ENCODE measurements at regions not wholly inside any gene's neighbourhood (a gene's known extent, or its start where the extent isn't known, plus 50 kb on each side); places are given as distances from the start of the nearest gene placed in this dataset.

DNA sequence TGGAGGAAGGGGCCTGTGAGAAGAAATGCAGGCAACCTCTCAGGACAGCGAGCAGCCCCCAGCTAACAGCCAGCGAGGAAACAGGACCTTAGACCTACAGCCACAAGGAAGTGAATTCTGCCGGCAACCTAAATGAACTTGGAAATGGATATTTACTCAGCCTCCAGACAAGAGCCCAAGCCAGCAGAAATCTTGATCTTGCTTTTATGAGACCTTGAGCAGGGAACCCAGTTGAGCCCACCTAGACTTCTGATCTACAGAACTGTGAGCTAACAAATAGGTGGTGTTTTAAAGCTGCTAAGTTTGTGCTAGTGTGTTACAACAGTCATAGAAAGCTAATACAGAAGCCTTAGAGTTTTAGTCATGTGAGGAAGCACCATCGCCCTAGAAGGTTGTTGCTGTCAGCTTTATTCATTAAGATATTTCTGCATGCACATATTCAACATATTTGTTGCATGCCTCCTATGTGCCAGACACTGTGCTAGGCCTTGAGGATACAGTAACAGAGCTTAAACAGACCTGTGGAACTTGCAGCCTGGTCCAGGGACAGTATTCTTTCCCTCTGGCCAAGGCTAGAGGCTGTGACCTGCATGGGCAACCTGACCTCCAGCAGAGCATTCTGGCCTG is 50.3 kb downstream of the NALF2 start:
- no peak for DNase-seq (ENCODE audit: low spot score)
- ATAC-seq (ENCODE audit: low FRiP score), result no peak
- TF ChIP-seq, protein P1, sequence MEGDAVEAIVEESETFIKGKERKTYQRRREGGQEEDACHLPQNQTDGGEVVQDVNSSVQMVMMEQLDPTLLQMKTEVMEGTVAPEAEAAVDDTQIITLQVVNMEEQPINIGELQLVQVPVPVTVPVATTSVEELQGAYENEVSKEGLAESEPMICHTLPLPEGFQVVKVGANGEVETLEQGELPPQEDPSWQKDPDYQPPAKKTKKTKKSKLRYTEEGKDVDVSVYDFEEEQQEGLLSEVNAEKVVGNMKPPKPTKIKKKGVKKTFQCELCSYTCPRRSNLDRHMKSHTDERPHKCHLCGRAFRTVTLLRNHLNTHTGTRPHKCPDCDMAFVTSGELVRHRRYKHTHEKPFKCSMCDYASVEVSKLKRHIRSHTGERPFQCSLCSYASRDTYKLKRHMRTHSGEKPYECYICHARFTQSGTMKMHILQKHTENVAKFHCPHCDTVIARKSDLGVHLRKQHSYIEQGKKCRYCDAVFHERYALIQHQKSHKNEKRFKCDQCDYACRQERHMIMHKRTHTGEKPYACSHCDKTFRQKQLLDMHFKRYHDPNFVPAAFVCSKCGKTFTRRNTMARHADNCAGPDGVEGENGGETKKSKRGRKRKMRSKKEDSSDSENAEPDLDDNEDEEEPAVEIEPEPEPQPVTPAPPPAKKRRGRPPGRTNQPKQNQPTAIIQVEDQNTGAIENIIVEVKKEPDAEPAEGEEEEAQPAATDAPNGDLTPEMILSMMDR (IDR thresholded peaks at IDR 0.05), result no peak

DNA sequence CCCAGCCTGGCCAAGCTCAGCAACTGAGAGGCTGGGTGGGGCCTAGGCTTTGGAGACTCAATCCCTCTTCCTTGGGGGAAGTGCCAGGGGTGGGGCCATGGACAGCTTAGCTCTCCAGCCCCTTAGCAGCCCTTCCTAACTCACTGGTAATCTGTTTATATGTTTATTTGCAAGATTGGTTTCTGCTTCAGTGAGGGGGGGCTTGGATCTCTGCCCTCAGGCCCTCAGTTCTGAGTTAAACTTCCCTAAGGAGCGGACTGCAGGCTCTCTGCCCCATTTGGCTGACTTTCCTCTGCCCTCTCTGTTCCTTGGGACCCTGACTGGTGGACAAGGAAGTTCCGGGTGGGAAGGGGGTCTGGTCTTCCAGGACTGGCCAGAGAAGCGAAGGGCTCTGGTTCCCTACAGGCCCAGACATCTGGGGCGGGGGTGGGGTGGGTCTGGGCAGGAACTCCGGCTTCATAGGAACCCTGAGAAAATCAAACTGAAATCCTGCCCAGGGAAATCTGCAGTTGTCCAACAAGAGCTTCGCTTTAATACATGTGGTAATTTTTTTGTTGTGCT is 51.4 kb downstream of the NALF2 start:
- ATAC-seq (ENCODE audit: low FRiP score), result no peak
- TF ChIP-seq, protein P1 (IDR thresholded peaks at IDR 0.05), result no peak
- DNase-seq (ENCODE audit: low spot score), result no peak

DNA sequence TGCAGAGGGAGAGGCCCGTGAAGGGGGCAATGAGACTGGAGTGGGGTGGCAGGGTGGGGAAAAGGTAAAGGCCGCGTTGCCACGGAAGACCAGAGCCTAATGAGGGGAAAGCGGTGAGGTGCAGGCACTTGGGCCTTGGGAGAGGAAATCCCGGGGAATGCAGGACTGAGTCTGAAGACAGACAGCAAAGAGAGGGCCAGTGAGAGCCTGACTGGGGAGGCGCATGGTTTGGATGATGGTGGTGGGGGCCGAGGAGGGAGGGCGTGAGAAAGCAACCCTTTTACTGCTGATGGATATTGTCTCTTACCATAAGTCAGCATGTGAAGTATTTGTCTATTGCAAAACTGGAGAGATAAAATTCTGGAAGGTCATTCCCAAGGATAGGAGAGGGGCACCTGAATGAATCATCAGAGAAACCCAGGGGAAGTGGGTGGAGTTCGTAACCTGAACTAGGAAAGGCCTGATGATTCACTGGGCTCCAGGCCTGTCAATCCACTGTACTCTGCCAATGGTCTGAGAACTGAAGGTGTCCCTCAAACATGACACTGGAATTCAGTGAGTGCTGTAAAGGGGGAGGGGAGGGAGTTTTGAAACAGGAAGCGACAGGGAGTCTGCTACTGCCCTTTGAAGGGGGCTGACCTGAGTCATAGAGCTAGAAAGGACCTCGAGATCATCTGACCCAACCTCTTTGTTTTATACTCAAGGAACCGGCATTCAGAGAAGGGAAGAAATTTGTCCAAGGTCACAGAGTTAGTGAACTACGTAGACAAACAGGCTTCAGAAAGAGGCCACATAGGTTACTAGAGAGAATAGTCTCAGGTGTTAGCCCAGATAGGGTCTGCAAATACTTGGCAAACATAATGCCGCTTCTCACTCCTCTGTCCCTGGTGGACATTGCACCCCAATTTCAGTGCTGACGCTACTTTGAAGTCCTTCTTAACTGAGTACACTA is 52.2 kb downstream of the NALF2 start:
- DNase-seq (ENCODE audit: low spot score) (no peak), ATAC-seq (ENCODE audit: low FRiP score) (peak; percentile 92)
- TF ChIP-seq, protein P1 (IDR thresholded peaks at IDR 0.05), result no peak

DNA sequence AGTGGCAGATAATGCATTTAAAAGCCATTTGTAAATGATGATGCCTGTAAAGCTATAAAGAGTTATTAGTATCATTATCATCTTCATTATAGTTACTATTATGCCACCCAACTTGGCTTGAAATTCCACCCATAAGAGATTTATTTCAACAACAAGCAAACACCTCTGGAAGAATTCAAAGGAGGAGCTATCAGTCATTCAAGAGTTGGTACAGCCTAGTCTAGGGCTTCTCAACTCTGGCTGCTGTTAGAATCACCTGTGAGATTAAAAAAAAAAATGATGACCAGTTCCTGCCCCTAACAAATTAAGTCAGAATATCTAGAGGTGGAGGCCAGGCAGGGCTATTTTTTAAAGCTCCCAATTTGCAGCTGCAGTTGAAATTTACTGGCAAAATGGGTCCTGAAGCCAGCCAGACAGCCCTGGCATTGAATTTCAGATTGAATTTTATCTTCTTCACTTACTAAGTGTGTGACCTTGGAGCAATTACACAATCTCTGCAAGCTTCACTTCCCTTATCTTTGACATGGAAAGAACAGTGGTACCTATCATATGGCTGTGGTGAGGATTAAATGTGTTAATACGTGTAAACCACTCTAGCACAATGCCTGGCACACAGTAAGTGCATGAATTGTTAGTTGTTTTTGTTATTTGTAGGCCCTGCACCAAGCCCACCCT is 52.9 kb upstream of the EDA start:
- ATAC-seq (ENCODE audit: low FRiP score) (no peak), DNase-seq (ENCODE audit: low spot score) (no peak)
- TF ChIP-seq, protein P1 (IDR thresholded peaks at IDR 0.05), result no peak

DNA sequence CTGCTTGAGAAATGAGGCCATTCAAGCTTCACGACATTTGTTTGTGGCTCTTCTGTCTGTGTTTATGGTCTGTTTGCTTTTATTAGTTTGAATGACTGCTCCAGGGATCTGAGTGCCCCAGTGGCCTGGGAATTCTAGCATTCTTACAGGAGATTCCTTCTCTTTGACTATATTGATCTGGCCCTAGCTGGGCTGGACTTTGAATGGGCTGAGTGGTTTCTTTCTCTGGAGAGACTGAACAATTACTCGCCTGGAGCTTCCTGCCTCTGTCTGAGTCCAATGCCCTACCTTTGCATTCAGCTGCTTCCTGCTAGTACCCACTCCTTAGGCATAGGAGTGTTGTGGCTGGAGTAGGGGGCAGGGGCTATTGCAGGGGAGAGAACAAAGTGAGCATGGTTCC is 51.2 kb upstream of the EDA start:
- DNase-seq (ENCODE audit: low spot score) (no peak), ATAC-seq (ENCODE audit: low FRiP score) (no peak)
- TF ChIP-seq, protein P1 (IDR thresholded peaks at IDR 0.05), result no peak

DNA sequence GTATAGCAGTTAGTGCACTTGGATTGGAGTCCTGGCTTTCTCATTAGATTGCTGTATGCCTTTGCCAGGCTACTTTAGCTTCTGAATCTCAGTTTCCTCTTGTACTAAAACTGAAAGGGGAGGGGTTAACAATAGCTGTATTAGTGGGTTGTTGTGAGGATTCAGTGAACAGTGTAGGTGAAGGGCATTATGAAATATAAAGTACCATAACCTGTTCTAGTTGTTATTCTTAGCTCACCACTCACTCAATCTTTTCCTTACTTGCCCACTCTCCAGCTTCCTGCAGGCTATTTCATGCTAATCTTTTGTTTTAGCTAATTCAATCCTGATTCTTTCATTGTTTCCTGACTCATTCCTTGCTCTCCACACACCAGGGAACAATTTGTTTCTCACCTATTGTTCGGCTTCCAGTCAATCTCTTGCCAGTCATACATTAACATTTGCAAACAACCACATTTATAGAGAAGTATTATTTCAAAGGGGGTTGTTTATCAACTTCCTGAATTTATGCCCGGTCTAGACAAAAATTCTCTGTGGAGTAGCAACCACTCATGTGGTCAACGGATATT is 50.6 kb upstream of the EDA start:
- DNase-seq (ENCODE audit: low spot score), result no peak
- TF ChIP-seq, protein P1 (IDR thresholded peaks at IDR 0.05), result no peak
- ATAC-seq (ENCODE audit: low FRiP score), result no peak
